HepG2 (cell line): ENCODE measurements at regions not wholly inside any gene's neighbourhood (a gene's known extent, or its start where the extent isn't known, plus 50 kb on each side); places are given as distances from the start of the nearest gene placed in this dataset.

Source experiments
- ATAC-seq: fragments of 200-7000 bp; cut with Tn5 transposase; 3 replicates; pipeline ENCODE4 v1.9.1; 2020; ENCODE audit warnings: mild to moderate bottlenecking, moderate library complexity
- BruUV-seq: library from RNA; stranded (reverse); fragments of 400-500 nt; replicated peaks from 2 replicates; lab custom pipeline; 2021; lab: Mats Ljungman, UMichigan
- CTCF ChIA-PET: fragments of 300-600 bp; formaldehyde crosslinking; extraction: SDS; loops from one replicate; lab custom pipeline; 2021; ENCODE audit warnings: low total read pairs, inconsistent platforms, low intra/inter-chr PET ratio; lab: Yijun Ruan, JAX
- POLR2A ChIA-PET: fragments of 350-600 bp; sonication (Branson Sonifier 250); formaldehyde crosslinking; loops from one replicate; lab custom pipeline; 2020; ENCODE audit warnings: antibody characterized with exemption, inconsistent platforms; lab: Yijun Ruan, JAX
- DNase-seq: peaks from one replicate; pipeline ENCODE4 v3.0.0-alpha.2; 2015; ENCODE audit warnings: low spot score
- FAIRE-seq: peaks from 3 replicates; lab custom pipeline; 2011; peaks lifted over from hg19 to GRCh38; lab: Jason Lieb, UNC
- H2AFZ ChIP-seq: one replicate; pipeline ENCODE4 v1.6.1; 2011; ENCODE audit warnings: low read length, inconsistent platforms
- H3K27ac ChIP-seq: fragments of 300-600 bp; 3 replicates; pipeline ENCODE4 v1.8.0; 2011; ENCODE audit warnings: mixed run types, mild to moderate bottlenecking, mixed read lengths, low read length, inconsistent platforms; ENCODE audit not compliant: insufficient read depth; ENCODE audit errors: extremely low read length
- H3K27me3 ChIP-seq, 2 experiments: fragments of 200-600 bp in 1 of 2; 2 replicates in 1 of 2; 3 replicates in 1 of 2; pipeline versions ENCODE4 v1.6.0 to v1.8.0; 2011; ENCODE audit warnings: low read length in 2 of 2, mild to moderate bottlenecking in 2 of 2, moderate library complexity in 2 of 2, inconsistent platforms in 1 of 2; ENCODE audit not compliant: insufficient read depth in 2 of 2, control insufficient read depth in 1 of 2
- H3K36me3 ChIP-seq, 2 experiments: fragments of 200-600 bp in 1 of 2; replicated peaks in 1 of 2; 2 replicates in 1 of 2; 3 replicates in 1 of 2; pipeline versions ENCODE4 v1.5.1 to v1.8.0; 2011; ENCODE audit warnings: low read length in 2 of 2, inconsistent platforms in 1 of 2; ENCODE audit not compliant: insufficient read depth in 2 of 2, control insufficient read depth in 1 of 2
- H3K4me1 ChIP-seq: 2 replicates; pipeline ENCODE4 v1.5.1; 2012; ENCODE audit warnings: low read length, inconsistent platforms; ENCODE audit not compliant: insufficient read depth
- H3K4me2 ChIP-seq: 2 replicates; pipeline ENCODE4 v1.6.0; 2011; ENCODE audit warnings: low read depth, low read length, inconsistent platforms
- H3K4me3 ChIP-seq, 3 experiments: fragments of 200-600 bp in 1 of 3; sonication (generic), shearing (Covaris generic) in 1 of 3; replicated peaks in 1 of 3; 2 replicates each; pipeline ENCODE4 v1.5.1; 2011 to 2016; ENCODE audit warnings: low read length in 3 of 3, inconsistent platforms in 2 of 3, low read depth in 2 of 3, mild to moderate bottlenecking in 2 of 3, control low read depth in 1 of 3, mixed read lengths in 1 of 3; ENCODE audit not compliant: insufficient read depth in 1 of 3
- H3K79me2 ChIP-seq: one replicate; pipeline ENCODE4 v1.6.1; 2011; ENCODE audit warnings: low read length, inconsistent platforms; ENCODE audit not compliant: insufficient read depth
- H3K9ac ChIP-seq: 2 replicates; pipeline ENCODE4 v1.6.0; 2011; ENCODE audit warnings: mild to moderate bottlenecking, low read depth, low read length, inconsistent platforms; ENCODE audit not compliant: insufficient read depth
- H3K9me3 ChIP-seq: 2 replicates; pipeline ENCODE4 v1.5.1; 2012; ENCODE audit warnings: mild to moderate bottlenecking, low read length
- H4K20me1 ChIP-seq: 2 replicates; pipeline ENCODE4 v1.6.0; 2011; ENCODE audit warnings: inconsistent platforms, mild to moderate bottlenecking, low read length, moderate library complexity; ENCODE audit not compliant: insufficient read depth
- CBX5 ChIP-seq: sonication (generic); formaldehyde crosslinking; IDR thresholded peaks from 2 replicates; pipeline ENCODE4 v1.4.0; 2020; ENCODE audit warnings: missing genetic modification reagents, borderline replicate concordance
- IRX3 ChIP-seq: sonication (generic); formaldehyde crosslinking; IDR thresholded peaks from 2 replicates; pipeline ENCODE4 v1.8.1; 2023; ENCODE audit warnings: mild to moderate bottlenecking, low read depth, missing genetic modification reagents, borderline replicate concordance
- ISL2 ChIP-seq: sonication (generic); formaldehyde crosslinking; IDR thresholded peaks from 2 replicates; pipeline ENCODE4 v1.5.0; 2020; ENCODE audit warnings: missing genetic modification reagents
- KLF11 ChIP-seq: IDR thresholded peaks from 2 replicates; pipeline ENCODE4 v1.6.1; 2016; ENCODE audit warnings: missing compliant biosample characterization
- NFKBIZ ChIP-seq: IDR thresholded peaks from 2 replicates; pipeline ENCODE4 v1.6.1; 2018; ENCODE audit warnings: missing genetic modification reagents, missing compliant biosample characterization
- TCF12 ChIP-seq, 2 experiments: fragments of 450-650 bp in 1 of 2; sonication (generic) in 1 of 2; formaldehyde crosslinking in 1 of 2; IDR thresholded peaks; 2 replicates each; pipeline versions ENCODE4 v1.6.1 to v1.8.0; 2017 to 2022; ENCODE audit warnings: antibody characterized with exemption in 1 of 2, mild to moderate bottlenecking in 1 of 2, missing genetic modification reagents in 1 of 2, moderate library complexity in 1 of 2
- ZNF225 ChIP-seq: sonication (generic); formaldehyde crosslinking; IDR thresholded peaks from 2 replicates; pipeline ENCODE4 v1.4.0; 2020; ENCODE audit warnings: mild to moderate bottlenecking, missing genetic modification reagents
- ZNF232 ChIP-seq: sonication (generic); formaldehyde crosslinking; IDR thresholded peaks from 2 replicates; pipeline ENCODE4 v1.4.0; 2020; ENCODE audit warnings: missing genetic modification reagents, borderline replicate concordance
- ZNF713 ChIP-seq: sonication (generic); formaldehyde crosslinking; IDR thresholded peaks from 2 replicates; pipeline ENCODE4 v1.4.0; 2020; ENCODE audit warnings: mild to moderate bottlenecking, missing genetic modification reagents
- ZNF749 ChIP-seq: sonication (generic); formaldehyde crosslinking; IDR thresholded peaks from 2 replicates; pipeline ENCODE4 v1.8.0; 2022; ENCODE audit warnings: mild to moderate bottlenecking, missing genetic modification reagents, moderate library complexity, borderline replicate concordance
- ZNF850 ChIP-seq: sonication (generic); formaldehyde crosslinking; conservative IDR thresholded peaks from 2 replicates; pipeline ENCODE4 v1.9.0; 2021; ENCODE audit warnings: mild to moderate bottlenecking, missing genetic modification reagents
- WGBS: methylation state at CpG from one replicate; pipeline ENCODE4 v1.1.6; 2017; ENCODE audit warnings: low lambda C conversion rate; 5-methylcytosine and 5-hydroxymethylcytosine counted together
- in situ Hi-C: cut with HindIII; loops from 2 replicates; pipeline ENCODE4 v1.10.0; 2017; ENCODE audit warnings: low pct_unique_long_range_greater_than_20kb; ENCODE audit not compliant: extremely low pct_ligation_motif_present
- intact Hi-C: fragments of 100-400 bp; cut with micrococcal nuclease; formaldehyde crosslinking; loops from one replicate; pipeline ENCODE4 v1.10.0; 2022; ENCODE audit not compliant: unreplicated experiment
- TF ChIP-seq, protein P1 (sequence below): sonication (generic); formaldehyde crosslinking; conservative IDR thresholded peaks from 2 replicates; pipeline ENCODE4 v1.8.0; 2022; ENCODE audit warnings: low read depth, missing genetic modification reagents
- TF ChIP-seq, protein P2 (sequence below): sonication (generic); formaldehyde crosslinking; IDR thresholded peaks from 2 replicates; pipeline ENCODE4 v1.5.0; 2020; ENCODE audit warnings: missing genetic modification reagents
- TF ChIP-seq, protein P3 (sequence below): IDR thresholded peaks from 2 replicates; pipeline ENCODE4 v1.6.1; 2016; ENCODE audit warnings: low read depth, missing genetic modification reagents, missing compliant biosample characterization

GRCh38 chr14:84825481-84826251 lies 704.3 kb upstream of the FLRT2 start (continued):
- TF ChIP-seq ZNF850 (CRISPR knock-in tag) = no peak
- TF ChIP-seq, protein P1, sequence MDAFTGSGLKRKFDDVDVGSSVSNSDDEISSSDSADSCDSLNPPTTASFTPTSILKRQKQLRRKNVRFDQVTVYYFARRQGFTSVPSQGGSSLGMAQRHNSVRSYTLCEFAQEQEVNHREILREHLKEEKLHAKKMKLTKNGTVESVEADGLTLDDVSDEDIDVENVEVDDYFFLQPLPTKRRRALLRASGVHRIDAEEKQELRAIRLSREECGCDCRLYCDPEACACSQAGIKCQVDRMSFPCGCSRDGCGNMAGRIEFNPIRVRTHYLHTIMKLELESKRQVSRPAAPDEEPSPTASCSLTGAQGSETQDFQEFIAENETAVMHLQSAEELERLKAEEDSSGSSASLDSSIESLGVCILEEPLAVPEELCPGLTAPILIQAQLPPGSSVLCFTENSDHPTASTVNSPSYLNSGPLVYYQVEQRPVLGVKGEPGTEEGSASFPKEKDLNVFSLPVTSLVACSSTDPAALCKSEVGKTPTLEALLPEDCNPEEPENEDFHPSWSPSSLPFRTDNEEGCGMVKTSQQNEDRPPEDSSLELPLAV (CRISPR knock-in tag) = no peak
- no peak for TF ChIP-seq IRX3 (CRISPR knock-in tag)
- TF ChIP-seq, all 625 proteins: peak for 0

DNA sequence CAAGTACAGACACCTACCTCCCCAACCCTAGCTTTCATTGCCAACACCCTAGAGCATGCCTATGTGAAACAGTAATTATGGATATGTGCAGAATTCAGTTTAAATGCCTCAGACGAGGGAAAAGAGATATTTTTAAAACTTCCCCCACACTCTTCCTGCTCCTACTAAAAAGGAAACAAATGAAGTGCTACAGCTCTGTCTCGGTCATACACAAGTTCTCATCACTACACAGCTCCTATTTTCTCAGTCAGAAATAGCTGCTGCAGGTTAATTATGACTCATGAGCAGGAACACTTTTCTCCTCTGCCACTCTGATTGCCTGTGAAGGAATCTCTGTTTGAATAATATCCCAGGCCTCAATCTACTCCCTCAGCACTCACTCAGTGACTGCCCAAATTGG lies 703.6 kb upstream of the FLRT2 start:
- in situ Hi-C loops = no loop called here
- CTCF ChIA-PET = no interaction called here
- TF ChIP-seq ZNF713 (CRISPR knock-in tag) (no peak), CBX5 (CRISPR knock-in tag) (no peak), ZNF749 (CRISPR knock-in tag) (no peak), KLF11 (CRISPR knock-in tag) (no peak), TCF12 (IDR thresholded peaks at IDR 0.05) (no peak), TCF12 (CRISPR knock-in tag; IDR thresholded peaks at IDR 0.05) (no peak), ZNF225 (CRISPR knock-in tag) (no peak), NFKBIZ (CRISPR knock-in tag) (no peak), ZNF232 (CRISPR knock-in tag) (no peak), ISL2 (CRISPR knock-in tag) (no peak)
- TF ChIP-seq, protein P2, sequence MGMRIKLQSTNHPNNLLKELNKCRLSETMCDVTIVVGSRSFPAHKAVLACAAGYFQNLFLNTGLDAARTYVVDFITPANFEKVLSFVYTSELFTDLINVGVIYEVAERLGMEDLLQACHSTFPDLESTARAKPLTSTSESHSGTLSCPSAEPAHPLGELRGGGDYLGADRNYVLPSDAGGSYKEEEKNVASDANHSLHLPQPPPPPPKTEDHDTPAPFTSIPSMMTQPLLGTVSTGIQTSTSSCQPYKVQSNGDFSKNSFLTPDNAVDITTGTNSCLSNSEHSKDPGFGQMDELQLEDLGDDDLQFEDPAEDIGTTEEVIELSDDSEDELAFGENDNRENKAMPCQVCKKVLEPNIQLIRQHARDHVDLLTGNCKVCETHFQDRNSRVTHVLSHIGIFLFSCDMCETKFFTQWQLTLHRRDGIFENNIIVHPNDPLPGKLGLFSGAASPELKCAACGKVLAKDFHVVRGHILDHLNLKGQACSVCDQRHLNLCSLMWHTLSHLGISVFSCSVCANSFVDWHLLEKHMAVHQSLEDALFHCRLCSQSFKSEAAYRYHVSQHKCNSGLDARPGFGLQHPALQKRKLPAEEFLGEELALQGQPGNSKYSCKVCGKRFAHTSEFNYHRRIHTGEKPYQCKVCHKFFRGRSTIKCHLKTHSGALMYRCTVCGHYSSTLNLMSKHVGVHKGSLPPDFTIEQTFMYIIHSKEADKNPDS = no peak
- TF ChIP-seq, protein P3, sequence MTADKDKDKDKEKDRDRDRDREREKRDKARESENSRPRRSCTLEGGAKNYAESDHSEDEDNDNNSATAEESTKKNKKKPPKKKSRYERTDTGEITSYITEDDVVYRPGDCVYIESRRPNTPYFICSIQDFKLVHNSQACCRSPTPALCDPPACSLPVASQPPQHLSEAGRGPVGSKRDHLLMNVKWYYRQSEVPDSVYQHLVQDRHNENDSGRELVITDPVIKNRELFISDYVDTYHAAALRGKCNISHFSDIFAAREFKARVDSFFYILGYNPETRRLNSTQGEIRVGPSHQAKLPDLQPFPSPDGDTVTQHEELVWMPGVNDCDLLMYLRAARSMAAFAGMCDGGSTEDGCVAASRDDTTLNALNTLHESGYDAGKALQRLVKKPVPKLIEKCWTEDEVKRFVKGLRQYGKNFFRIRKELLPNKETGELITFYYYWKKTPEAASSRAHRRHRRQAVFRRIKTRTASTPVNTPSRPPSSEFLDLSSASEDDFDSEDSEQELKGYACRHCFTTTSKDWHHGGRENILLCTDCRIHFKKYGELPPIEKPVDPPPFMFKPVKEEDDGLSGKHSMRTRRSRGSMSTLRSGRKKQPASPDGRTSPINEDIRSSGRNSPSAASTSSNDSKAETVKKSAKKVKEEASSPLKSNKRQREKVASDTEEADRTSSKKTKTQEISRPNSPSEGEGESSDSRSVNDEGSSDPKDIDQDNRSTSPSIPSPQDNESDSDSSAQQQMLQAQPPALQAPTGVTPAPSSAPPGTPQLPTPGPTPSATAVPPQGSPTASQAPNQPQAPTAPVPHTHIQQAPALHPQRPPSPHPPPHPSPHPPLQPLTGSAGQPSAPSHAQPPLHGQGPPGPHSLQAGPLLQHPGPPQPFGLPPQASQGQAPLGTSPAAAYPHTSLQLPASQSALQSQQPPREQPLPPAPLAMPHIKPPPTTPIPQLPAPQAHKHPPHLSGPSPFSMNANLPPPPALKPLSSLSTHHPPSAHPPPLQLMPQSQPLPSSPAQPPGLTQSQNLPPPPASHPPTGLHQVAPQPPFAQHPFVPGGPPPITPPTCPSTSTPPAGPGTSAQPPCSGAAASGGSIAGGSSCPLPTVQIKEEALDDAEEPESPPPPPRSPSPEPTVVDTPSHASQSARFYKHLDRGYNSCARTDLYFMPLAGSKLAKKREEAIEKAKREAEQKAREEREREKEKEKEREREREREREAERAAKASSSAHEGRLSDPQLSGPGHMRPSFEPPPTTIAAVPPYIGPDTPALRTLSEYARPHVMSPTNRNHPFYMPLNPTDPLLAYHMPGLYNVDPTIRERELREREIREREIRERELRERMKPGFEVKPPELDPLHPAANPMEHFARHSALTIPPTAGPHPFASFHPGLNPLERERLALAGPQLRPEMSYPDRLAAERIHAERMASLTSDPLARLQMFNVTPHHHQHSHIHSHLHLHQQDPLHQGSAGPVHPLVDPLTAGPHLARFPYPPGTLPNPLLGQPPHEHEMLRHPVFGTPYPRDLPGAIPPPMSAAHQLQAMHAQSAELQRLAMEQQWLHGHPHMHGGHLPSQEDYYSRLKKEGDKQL = no peak

More for the DNA sequence above, 703.6 kb upstream of the FLRT2 start:
- H3K4me3 ChIP-seq = no peak overlapping the region
- BruUV-seq = no TSS peak
- H3K27me3 ChIP-seq = no peaks in the 10 kb centered on the region
- no peak overlapping the region for H3K4me2 ChIP-seq
- no peaks in the 10 kb centered on the region for H3K79me2 ChIP-seq
- DNase-seq (no peak), FAIRE-seq (no peak), ATAC-seq (no peak)
- H3K36me3 ChIP-seq = no peaks in the 10 kb centered on the region
- intact Hi-C loops = no loop called here
- H2AFZ ChIP-seq = no peak overlapping the region
- H3K9me3 ChIP-seq = peaks cover 87% of the 10 kb centered on the region
- H3K9ac ChIP-seq = no peak overlapping the region
- no peak overlapping the region for H3K27ac ChIP-seq
- no peaks in the 10 kb centered on the region for H4K20me1 ChIP-seq
- POLR2A ChIA-PET = no interaction called here
- 2% methylated on average over 2 of the region's 2 CpGs for WGBS
- no peaks in the 10 kb centered on the region for H3K4me1 ChIP-seq
